Panc1 (cell line): ENCODE measurements at regions not wholly inside any gene's neighbourhood (a gene's known extent, or its start where the extent isn't known, plus 50 kb on each side); places are given as distances from the start of the nearest gene placed in this dataset.

ENCODE experiments used
- ATAC-seq: fragments of 200-7000 bp; cut with Tn5 transposase; 2 replicates; pipeline ENCODE4 v1.9.1; 2020; ENCODE audit warnings: mild to moderate bottlenecking, moderate library complexity
- BruUV-seq: library from RNA; stranded (reverse); fragments of 400-500 nt; replicated peaks from 2 replicates; lab custom pipeline; 2021; lab: Mats Ljungman, UMichigan
- CTCF ChIA-PET: fragments of 300-600 bp; sonication (Branson Sonifier 250); formaldehyde crosslinking; loops from one replicate; lab custom pipeline; 2022; ENCODE audit warnings: antibody characterized with exemption; lab: Charles Lee
- POLR2A ChIA-PET: fragments of 300-600 bp; sonication (Branson Sonifier 250); formaldehyde crosslinking; loops from one replicate; lab custom pipeline; 2022; ENCODE audit warnings: antibody characterized with exemption; lab: Charles Lee
- DNase-seq: peaks from one replicate; pipeline ENCODE4 v3.0.0-alpha.2; 2010; ENCODE audit warnings: low read depth, low spot score
- H3K27ac ChIP-seq: 2 replicates; pipeline ENCODE4 v1.5.1; 2011; ENCODE audit warnings: mild to moderate bottlenecking, low read length, inconsistent platforms
- H3K27me3 ChIP-seq: fragments of 200-500 bp; sonication (Bioruptor generic); 2 replicates; pipeline ENCODE4 v1.6.0; 2014; ENCODE audit warnings: low read length, inconsistent platforms; ENCODE audit not compliant: control insufficient read depth, insufficient read depth
- H3K36me3 ChIP-seq: fragments of 200-500 bp; sonication (Bioruptor generic); 2 replicates; pipeline ENCODE4 v1.5.1; 2014; ENCODE audit warnings: inconsistent platforms, mild to moderate bottlenecking, low read length, moderate library complexity; ENCODE audit not compliant: control insufficient read depth, insufficient read depth
- H3K4me1 ChIP-seq: 2 replicates; pipeline ENCODE4 v1.5.1; 2011; ENCODE audit warnings: inconsistent platforms, mild to moderate bottlenecking, low read length, moderate library complexity; ENCODE audit not compliant: control insufficient read depth, insufficient read depth
- H3K4me3 ChIP-seq, 2 experiments: 2 replicates each; pipeline ENCODE4 v1.5.1; 2011 to 2012; ENCODE audit warnings: low read depth in 2 of 2, low read length in 2 of 2, mild to moderate bottlenecking in 2 of 2, inconsistent platforms in 1 of 2, moderate library complexity in 1 of 2
- H3K9me3 ChIP-seq: fragments of 200-500 bp; sonication (Bioruptor generic); 2 replicates; pipeline ENCODE4 v1.5.1; 2014; ENCODE audit warnings: low read depth, mild to moderate bottlenecking, inconsistent platforms, low read length, moderate library complexity; ENCODE audit not compliant: control insufficient read depth, insufficient read depth
- CTCF ChIP-seq: fragments of 450-650 bp; IDR thresholded peaks from 2 replicates; pipeline ENCODE4 v1.5.1; 2017; ENCODE audit warnings: mild to moderate bottlenecking
- POLR2AphosphoS5 ChIP-seq: IDR thresholded peaks from 2 replicates; pipeline ENCODE4 v1.6.1; 2012; ENCODE audit warnings: mild to moderate bottlenecking, low read depth, low read length, moderate library complexity
- REST ChIP-seq, 2 experiments: IDR thresholded peaks; 2 replicates each; pipeline ENCODE4 v1.6.1; 2011 to 2012; ENCODE audit warnings: low read depth in 2 of 2, control low read depth in 1 of 2, low read length in 1 of 2, mild to moderate bottlenecking in 1 of 2, moderate library complexity in 1 of 2; ENCODE audit not compliant: insufficient read depth in 1 of 2
- SIN3A ChIP-seq: IDR thresholded peaks from 2 replicates; pipeline ENCODE4 v1.6.1; 2012; ENCODE audit warnings: low read depth, mild to moderate bottlenecking, low read length, moderate library complexity, borderline replicate concordance; ENCODE audit not compliant: insufficient read depth
- TCF7L2 ChIP-seq: IDR thresholded peaks from 2 replicates; pipeline ENCODE4 v1.6.1; 2011; ENCODE audit warnings: mild to moderate bottlenecking, low read depth, low read length, inconsistent platforms
- in situ Hi-C: cut with HindIII; loops from 2 replicates; pipeline ENCODE4 v1.10.0; 2016; ENCODE audit warnings: low sequenced_read_pairs, low pct_unique_long_range_greater_than_20kb
- intact Hi-C: fragments of 100-400 bp; cut with micrococcal nuclease; formaldehyde crosslinking; loops from one replicate; pipeline ENCODE4 v1.10.0; 2022; ENCODE audit not compliant: unreplicated experiment

GRCh38 chr2:105636109-105636740 is 108.5 kb upstream of the NCK2 start:
- intact Hi-C loops (no loop called here), in situ Hi-C loops (no loop called here)
- no peak overlapping the region for H3K27ac ChIP-seq
- H3K36me3 ChIP-seq = no peaks in the 10 kb centered on the region
- no peak for ATAC-seq
- no peaks in the 10 kb centered on the region for H3K4me1 ChIP-seq
- BruUV-seq = no TSS peak
- H3K9me3 ChIP-seq = no peaks in the 10 kb centered on the region
- ChIA-PET CTCF (interaction anchor here (0.6 kb wide), 1 partner anchor 11 kb away, joined by 3 read pairs; no protein-coding TSS in a partner anchor), POLR2A (no interaction called here)
- H3K27me3 ChIP-seq = peaks cover 4% of the 10 kb centered on the region; the same call in 1 of the 2 replicates
- no peak overlapping the region for H3K4me3 ChIP-seq
- no peak for TF ChIP-seq SIN3A
- TF ChIP-seq TCF7L2 = no peak
- no peak for TF ChIP-seq POLR2AphosphoS5
- TF ChIP-seq CTCF = no peak
- TF ChIP-seq REST (IDR thresholded peaks at IDR 0.05; ENCODE audit: insufficient read depth in 1 of 2, low read depth in 2 of 2, low read length in 1 of 2) = no peak
- DNase-seq = no peak

GRCh38 chr2:105635564-105635963 is 109.1 kb upstream of the NCK2 start:
- CTCF ChIA-PET = no interaction called here
- Histone ChIP-seq H3K4me1 (no peaks in the 10 kb centered on the region), H3K4me3 (no peak overlapping the region), H3K27ac (no peak overlapping the region), H3K36me3 (no peaks in the 10 kb centered on the region), H3K27me3 (peaks cover 4% of the 10 kb centered on the region; the same call in 1 of the 2 replicates), H3K9me3 (no peaks in the 10 kb centered on the region)
- ATAC-seq = peak; percentile 56; the same call in 1 of the 2 replicates
- in situ Hi-C loops (no loop called here), intact Hi-C loops (no loop called here)
- no TSS peak for BruUV-seq
- TF ChIP-seq TCF7L2 (no peak), CTCF (no peak), SIN3A (no peak), REST (IDR thresholded peaks at IDR 0.05; ENCODE audit: insufficient read depth in 1 of 2, low read depth in 2 of 2, low read length in 1 of 2) (no peak), POLR2AphosphoS5 (no peak)
- POLR2A ChIA-PET = no interaction called here
- DNase-seq = no peak
